GM10266 (cell line): ENCODE measurements at regions not wholly inside any gene's neighbourhood (a gene's known extent, or its start where the extent isn't known, plus 50 kb on each side); places are given as distances from the start of the nearest gene placed in this dataset.

Experiments
- DNase-seq: peaks from one replicate; pipeline ENCODE4 v3.0.0; 2012; ENCODE audit errors: extremely low spot score
- TF ChIP-seq, protein P1 (sequence below): IDR thresholded peaks from 2 replicates; pipeline ENCODE4 v1.5.1; 2012; ENCODE audit warnings: mild to moderate bottlenecking, low read depth; ENCODE audit not compliant: control insufficient read depth, insufficient read depth; ENCODE audit errors: missing control alignments

DNA sequence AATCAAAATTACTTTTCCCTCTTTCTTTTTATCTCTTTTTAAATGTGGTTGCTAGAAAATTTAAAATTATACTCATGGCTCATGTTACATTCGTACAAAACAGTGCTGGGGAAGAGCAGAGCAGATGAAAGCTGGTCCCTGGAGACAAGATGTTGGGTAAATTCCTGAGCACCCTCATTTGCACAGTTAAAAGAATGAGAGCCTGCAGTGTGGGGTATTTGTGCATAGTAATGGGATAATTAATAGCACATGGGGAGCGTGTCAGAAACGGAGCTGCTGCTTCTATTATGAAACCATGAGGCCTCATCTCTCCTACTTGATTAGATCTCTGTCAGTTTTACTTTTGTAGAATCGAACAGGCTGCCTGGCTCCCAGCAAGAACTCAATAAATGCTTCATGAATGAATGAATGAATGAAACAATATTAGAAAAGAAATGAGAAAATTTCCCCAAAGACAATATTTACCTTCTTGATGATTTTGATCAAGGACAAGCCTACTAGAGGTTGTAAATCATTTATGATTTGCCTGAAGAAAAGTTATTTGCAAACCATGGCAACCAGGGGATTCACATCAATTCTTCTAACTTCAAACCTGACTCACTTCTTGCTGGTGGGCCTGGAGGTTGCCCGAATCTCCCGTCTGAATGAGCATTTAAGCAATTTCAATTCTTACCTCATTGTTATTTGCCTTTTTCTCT lies 177.2 kb upstream of the TUT7 start:
- TF ChIP-seq, protein P1, sequence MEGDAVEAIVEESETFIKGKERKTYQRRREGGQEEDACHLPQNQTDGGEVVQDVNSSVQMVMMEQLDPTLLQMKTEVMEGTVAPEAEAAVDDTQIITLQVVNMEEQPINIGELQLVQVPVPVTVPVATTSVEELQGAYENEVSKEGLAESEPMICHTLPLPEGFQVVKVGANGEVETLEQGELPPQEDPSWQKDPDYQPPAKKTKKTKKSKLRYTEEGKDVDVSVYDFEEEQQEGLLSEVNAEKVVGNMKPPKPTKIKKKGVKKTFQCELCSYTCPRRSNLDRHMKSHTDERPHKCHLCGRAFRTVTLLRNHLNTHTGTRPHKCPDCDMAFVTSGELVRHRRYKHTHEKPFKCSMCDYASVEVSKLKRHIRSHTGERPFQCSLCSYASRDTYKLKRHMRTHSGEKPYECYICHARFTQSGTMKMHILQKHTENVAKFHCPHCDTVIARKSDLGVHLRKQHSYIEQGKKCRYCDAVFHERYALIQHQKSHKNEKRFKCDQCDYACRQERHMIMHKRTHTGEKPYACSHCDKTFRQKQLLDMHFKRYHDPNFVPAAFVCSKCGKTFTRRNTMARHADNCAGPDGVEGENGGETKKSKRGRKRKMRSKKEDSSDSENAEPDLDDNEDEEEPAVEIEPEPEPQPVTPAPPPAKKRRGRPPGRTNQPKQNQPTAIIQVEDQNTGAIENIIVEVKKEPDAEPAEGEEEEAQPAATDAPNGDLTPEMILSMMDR: no peak
- DNase-seq: no peak

DNA sequence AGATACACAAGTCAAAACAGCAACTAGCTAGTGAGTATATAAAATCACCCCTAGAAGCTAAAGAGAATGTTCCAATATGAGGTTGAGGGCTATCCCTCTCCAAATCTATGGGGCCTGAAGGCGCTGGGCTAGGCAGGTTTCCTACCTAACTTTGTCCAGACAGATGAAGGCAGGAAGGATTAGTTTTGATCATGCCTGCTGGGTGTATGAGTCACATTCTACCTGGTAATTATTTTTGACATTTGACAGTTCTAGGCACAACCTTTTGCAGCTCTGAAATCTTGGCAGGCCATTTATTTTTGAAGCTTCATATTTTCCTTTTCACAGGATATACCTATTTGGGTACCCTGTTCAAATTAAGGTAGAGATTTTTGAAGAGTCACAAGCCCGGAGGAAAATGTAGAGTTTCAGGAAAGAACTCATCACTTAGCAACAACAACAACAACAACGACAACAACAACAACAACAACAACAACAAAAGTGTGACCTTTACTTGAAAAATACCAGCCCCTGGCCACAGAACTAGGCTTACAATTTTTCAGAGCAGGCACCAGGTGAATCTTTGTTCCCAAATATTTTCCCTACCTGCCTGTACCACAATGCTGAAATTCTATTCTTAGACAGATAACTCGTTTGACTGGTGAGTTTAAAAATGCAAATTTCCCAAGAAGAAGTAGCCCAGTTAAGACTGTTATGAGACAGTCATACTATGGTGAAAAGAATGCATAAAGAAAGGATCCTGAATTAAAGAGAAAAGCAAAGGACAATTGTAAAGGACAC lies 175.5 kb upstream of the TUT7 start:
- TF ChIP-seq, protein P1: no peak
- no peak for DNase-seq

DNA sequence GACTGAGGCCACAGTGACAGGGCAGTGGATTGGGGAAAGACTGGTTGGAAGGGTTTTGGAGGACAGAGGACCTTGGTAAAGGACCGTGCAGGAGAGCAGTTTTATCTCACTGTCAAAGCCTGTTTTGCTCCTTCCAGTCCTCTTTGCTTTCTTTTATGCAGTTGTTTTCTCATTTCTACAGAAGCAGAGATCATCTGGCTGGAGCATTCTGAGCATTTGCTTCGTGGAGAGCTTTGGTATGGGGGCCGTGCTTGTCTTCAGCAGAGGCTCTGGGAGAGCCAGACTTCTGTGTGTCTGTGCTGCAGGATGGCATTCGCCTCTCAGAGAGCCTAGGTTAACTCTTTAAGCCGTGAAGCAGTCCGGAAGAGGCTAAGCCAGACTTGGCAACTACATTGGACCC lies 171.8 kb upstream of the TUT7 start:
- TF ChIP-seq, protein P1: no peak
- no peak for DNase-seq

DNA sequence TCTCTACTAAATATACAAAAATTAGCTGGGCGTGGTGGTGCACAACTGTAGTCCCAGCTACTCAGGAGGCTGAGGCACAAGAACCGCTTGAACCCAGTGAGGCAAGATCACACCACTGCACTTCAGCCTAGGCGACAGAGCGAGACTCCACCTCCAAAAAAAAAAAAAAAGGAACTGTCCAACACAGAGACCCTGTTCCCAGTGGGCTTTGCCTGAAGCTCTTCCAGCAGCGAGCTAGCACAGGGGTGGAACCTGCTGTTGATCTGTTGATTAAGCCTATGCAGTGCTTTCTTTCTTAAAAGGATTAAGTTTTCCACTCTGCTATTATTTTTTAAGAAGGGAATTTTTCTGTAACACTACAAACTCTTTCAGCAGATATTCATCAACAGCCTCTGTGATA lies 171.0 kb upstream of the TUT7 start:
- TF ChIP-seq, protein P1: no peak
- DNase-seq: no peak

DNA sequence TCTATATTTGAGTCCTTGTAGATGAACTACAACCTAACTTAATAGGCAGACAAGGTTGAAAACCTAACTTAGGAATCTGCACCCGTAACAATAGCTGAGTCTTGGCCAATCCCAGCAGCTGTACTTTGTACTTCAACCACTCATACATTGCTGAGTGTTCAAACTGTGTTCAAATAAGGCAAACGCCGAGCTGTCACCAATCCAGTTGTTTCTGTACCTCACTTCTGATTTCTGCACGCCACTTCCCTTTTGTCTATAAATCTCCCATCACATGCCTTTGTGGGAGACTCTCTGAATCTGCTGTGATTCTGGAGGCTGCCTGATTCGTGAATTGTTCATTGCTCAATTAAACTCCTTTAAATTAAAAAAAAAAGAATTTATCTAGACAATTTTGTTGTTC lies 167.8 kb upstream of the TUT7 start:
- DNase-seq: no peak
- TF ChIP-seq, protein P1: no peak

DNA sequence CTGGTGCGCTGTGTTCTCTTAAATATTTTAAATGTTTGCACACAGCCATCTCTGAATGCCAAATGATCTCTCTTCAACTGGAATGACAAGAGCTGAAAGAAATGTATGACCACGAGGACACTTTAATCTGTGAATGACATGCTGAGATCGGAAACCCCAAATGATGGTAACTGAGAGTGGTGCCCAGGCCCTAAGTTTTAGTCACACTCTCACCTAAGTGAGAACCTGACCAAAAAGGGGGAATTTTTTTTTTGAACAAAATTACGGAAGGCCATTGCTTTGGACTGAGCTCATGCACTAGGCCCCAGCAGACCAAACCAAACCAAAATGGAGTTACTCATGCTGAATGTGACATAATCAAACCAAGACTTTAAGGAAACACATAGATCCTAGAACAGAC lies 167.1 kb upstream of the TUT7 start:
- TF ChIP-seq, protein P1: no peak
- no peak for DNase-seq

DNA sequence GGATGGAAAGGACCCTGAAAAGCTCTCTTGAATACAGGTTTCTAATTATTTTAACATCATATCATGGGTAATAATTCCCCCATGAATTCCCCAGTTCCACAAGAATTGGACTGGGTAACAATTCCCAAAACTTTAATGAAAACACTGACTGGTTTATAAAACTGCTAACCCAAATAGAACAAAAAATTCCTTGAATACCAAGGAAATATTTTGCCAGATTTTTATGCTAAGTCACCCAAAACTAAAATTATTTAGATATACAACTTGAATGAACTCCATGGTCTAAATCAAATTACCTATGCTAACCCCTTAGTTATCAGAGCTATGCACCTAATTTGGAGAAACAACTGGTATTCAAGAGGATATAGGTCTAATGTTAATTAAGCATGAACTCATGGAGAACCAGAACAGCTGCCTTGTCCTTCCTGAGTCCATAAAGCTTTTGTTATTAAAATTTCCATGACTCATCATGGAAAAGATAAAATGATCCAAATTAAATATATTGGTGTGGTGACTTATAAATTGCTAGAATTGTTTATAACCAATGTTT lies 164.9 kb upstream of the TUT7 start:
- TF ChIP-seq, protein P1: no peak

More for the DNA sequence above, 164.9 kb upstream of the TUT7 start:
- no peak for DNase-seq
